ENCODE measurements at regions not wholly inside any gene's neighbourhood (a gene's known extent, or its start where the extent isn't known, plus 50 kb on each side); places are given as distances from the start of the nearest gene placed in this dataset.

GRCh38 chr6:100126790-100127484, 132.9 kb upstream of the MCHR2 start:
- no peak overlapping the region for H3K9ac ChIP-seq (ENCODE audit: low read depth, low read length)
- H3K4me1 ChIP-seq (ENCODE audit: control insufficient read depth, insufficient read depth, low read length), result no peaks in the 10 kb centered on the region
- no peaks in the 10 kb centered on the region for H3K9me3 ChIP-seq (replicated peaks; ENCODE audit: low read length)
- H3K36me3 ChIP-seq (ENCODE audit: insufficient read depth, low read length), result no peaks in the 10 kb centered on the region
- no peak overlapping the region for H3K4me3 ChIP-seq (ENCODE audit: low read length)
- H3K27me3 ChIP-seq (ENCODE audit: control insufficient read depth, insufficient read depth, low read length), result no peaks in the 10 kb centered on the region
- H3K4me2 ChIP-seq (ENCODE audit: low read length), result no peak overlapping the region

DNA sequence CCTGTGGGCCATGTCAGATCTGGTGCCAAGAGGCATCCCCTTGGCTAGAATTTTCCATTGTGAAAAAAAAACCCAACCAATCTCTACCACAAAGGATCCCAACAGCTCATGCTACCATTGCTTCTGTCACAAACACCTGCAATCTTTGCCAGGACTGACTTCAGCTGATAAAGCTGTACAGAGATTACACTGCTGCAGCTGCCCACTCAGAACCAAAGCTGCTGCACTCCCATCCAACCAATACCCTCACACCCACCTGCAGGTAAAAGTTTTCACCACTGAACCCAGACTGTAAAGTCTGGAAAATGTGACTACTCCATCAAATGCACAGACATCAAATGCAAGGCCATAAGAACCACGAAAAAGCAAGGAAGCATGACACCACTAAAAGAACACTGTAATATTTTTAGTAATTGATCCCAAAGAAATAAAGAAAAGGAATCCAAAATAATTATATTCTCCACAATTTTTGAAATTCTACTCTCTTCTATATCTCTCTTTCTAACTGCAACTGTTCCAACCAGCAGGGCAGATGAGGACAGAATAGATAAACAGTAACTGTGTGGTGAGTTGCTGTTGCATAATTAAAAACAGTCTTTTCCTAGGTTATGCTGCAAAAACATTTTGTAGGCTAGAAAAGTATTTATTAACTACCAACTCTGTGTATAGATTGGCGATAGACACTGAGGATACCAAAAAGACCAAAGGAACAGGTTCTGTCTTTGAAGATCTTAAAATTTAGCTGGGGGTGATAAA, 128.0 kb upstream of the MCHR2 start:
- no peak overlapping the region for H3K4me3 ChIP-seq (ENCODE audit: low read length)
- H3K27me3 ChIP-seq (ENCODE audit: control insufficient read depth, insufficient read depth, low read length), result no peaks in the 10 kb centered on the region
- no peaks in the 10 kb centered on the region for H3K9me3 ChIP-seq (replicated peaks; ENCODE audit: low read length)

DNA sequence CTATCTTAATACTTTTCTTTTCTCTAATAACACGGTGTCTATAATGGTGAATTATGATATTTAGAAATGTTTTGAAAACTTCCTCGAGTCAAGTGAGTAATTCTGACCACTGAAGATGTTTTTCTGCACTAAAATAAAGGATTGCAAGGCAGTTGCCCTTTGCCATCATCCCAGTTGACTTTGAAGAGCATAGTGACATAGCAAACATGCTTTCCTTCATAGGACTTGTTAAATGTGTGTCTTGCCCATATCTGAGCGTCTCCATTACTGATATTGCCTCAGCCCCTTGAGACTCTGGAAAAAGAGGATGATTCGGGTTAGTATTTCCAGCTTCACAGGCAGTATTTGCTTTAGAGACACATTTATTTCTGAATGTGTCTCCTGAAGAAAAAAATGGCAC, 125.2 kb upstream of the MCHR2 start:
- Histone ChIP-seq H3K36me3 (ENCODE audit: insufficient read depth, low read length) (no peaks in the 10 kb centered on the region), H3K4me1 (ENCODE audit: control insufficient read depth, insufficient read depth, low read length) (peaks cover 9% of the 10 kb centered on the region), H3K27me3 (ENCODE audit: control insufficient read depth, insufficient read depth, low read length) (no peaks in the 10 kb centered on the region), H3K4me2 (ENCODE audit: low read length) (no peak overlapping the region), H3K9ac (ENCODE audit: low read depth, low read length) (no peak overlapping the region), H3K9me3 (replicated peaks; ENCODE audit: low read length) (no peaks in the 10 kb centered on the region), H3K4me3 (ENCODE audit: low read length) (no peak overlapping the region)

More for the DNA sequence above, 128.0 kb upstream of the MCHR2 start:
- Histone ChIP-seq H3K9ac (ENCODE audit: low read depth, low read length) (no peak overlapping the region), H3K4me2 (ENCODE audit: low read length) (no peak overlapping the region), H3K4me1 (ENCODE audit: control insufficient read depth, insufficient read depth, low read length) (peaks cover 6% of the 10 kb centered on the region), H3K36me3 (ENCODE audit: insufficient read depth, low read length) (no peaks in the 10 kb centered on the region)

GRCh38 chr6:100118301-100118700, 124.3 kb upstream of the MCHR2 start:
- H3K36me3 ChIP-seq (ENCODE audit: insufficient read depth, low read length), result no peaks in the 10 kb centered on the region
- H3K4me2 ChIP-seq (ENCODE audit: low read length), result no peak overlapping the region
- H3K27me3 ChIP-seq (ENCODE audit: control insufficient read depth, insufficient read depth, low read length), result no peaks in the 10 kb centered on the region
- H3K9me3 ChIP-seq (replicated peaks; ENCODE audit: low read length), result no peaks in the 10 kb centered on the region
- H3K4me1 ChIP-seq (ENCODE audit: control insufficient read depth, insufficient read depth, low read length), result peaks cover 9% of the 10 kb centered on the region
- no peak overlapping the region for H3K4me3 ChIP-seq (ENCODE audit: low read length)
- no peak overlapping the region for H3K9ac ChIP-seq (ENCODE audit: low read depth, low read length)

GRCh38 chr6:100117680-100118079, 123.7 kb upstream of the MCHR2 start:
- Histone ChIP-seq H3K4me2 (ENCODE audit: low read length) (no peak overlapping the region), H3K9me3 (replicated peaks; ENCODE audit: low read length) (no peaks in the 10 kb centered on the region), H3K4me3 (ENCODE audit: low read length) (no peak overlapping the region), H3K36me3 (ENCODE audit: insufficient read depth, low read length) (no peaks in the 10 kb centered on the region), H3K9ac (ENCODE audit: low read depth, low read length) (no peak overlapping the region), H3K4me1 (ENCODE audit: control insufficient read depth, insufficient read depth, low read length) (peaks cover 13% of the 10 kb centered on the region), H3K27me3 (ENCODE audit: control insufficient read depth, insufficient read depth, low read length) (no peaks in the 10 kb centered on the region)

- peak overlapping the region; percentile 62 for H3K4me2 ChIP-seq (ENCODE audit: low read length)
- no peaks in the 10 kb centered on the region for H3K27me3 ChIP-seq (ENCODE audit: control insufficient read depth, insufficient read depth, low read length)
- no peak overlapping the region for H3K9ac ChIP-seq (ENCODE audit: low read depth, low read length)
Measured at GRCh38 chr6:100116411-100117194, 122.6 kb upstream of the MCHR2 start.

GRCh38 chr6:100115407-100116101, 121.5 kb upstream of the MCHR2 start:
- H3K9me3 ChIP-seq (replicated peaks; ENCODE audit: low read length), result no peaks in the 10 kb centered on the region
- no peak overlapping the region for H3K9ac ChIP-seq (ENCODE audit: low read depth, low read length)
- H3K27me3 ChIP-seq (ENCODE audit: control insufficient read depth, insufficient read depth, low read length), result no peaks in the 10 kb centered on the region
- H3K4me1 ChIP-seq (ENCODE audit: control insufficient read depth, insufficient read depth, low read length), result peaks cover 13% of the 10 kb centered on the region
- H3K4me2 ChIP-seq (ENCODE audit: low read length), result no peak overlapping the region
- H3K36me3 ChIP-seq (ENCODE audit: insufficient read depth, low read length), result no peaks in the 10 kb centered on the region
- H3K4me3 ChIP-seq (ENCODE audit: low read length), result no peak overlapping the region

More at GRCh38 chr6:100116411-100117194, 122.6 kb upstream of the MCHR2 start:
- no peak overlapping the region for H3K4me3 ChIP-seq (ENCODE audit: low read length)
- no peaks in the 10 kb centered on the region for H3K9me3 ChIP-seq (replicated peaks; ENCODE audit: low read length)
- H3K36me3 ChIP-seq (ENCODE audit: insufficient read depth, low read length), result no peaks in the 10 kb centered on the region
- H3K4me1 ChIP-seq (ENCODE audit: control insufficient read depth, insufficient read depth, low read length), result peaks cover 13% of the 10 kb centered on the region

DNA sequence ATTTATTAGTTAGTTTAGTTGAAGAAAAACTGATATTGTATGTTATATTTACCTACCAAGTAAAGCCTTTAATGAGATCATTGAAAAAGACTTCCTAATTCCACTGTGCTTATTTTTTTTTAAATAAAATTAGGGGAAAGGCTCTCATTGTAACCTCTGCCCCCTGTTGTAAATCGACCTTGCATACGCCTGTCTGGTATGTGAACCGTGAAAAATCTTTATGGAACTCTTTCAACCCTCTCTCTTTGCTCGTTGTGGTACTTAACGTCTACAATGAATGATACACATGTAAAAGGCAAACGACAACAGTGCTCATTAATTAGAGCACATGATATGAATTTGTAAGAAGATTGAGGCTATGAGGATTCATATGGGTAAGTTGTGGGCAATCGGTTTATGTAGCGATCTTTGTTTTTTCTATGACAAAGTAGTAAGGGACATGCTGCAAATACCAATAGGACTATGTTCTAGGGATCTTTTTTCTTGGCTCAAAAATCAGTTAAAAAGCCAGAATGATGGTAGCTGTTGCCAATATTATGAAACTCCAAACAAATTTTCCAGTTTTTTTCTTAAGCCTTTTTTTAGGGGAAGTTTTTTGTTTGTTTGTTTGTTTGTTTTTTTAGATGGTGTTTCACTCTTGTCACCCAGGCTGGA, 119.0 kb upstream of the MCHR2 start:
- H3K4me3 ChIP-seq (ENCODE audit: low read length), result no peak overlapping the region
- H3K9ac ChIP-seq (ENCODE audit: low read depth, low read length), result no peak overlapping the region
- H3K4me2 ChIP-seq (ENCODE audit: low read length), result peak overlapping the region; percentile 10
- H3K9me3 ChIP-seq (replicated peaks; ENCODE audit: low read length), result no peaks in the 10 kb centered on the region
- H3K4me1 ChIP-seq (ENCODE audit: control insufficient read depth, insufficient read depth, low read length), result peaks cover 8% of the 10 kb centered on the region
- no peaks in the 10 kb centered on the region for H3K36me3 ChIP-seq (ENCODE audit: insufficient read depth, low read length)
- no peaks in the 10 kb centered on the region for H3K27me3 ChIP-seq (ENCODE audit: control insufficient read depth, insufficient read depth, low read length)

DNA sequence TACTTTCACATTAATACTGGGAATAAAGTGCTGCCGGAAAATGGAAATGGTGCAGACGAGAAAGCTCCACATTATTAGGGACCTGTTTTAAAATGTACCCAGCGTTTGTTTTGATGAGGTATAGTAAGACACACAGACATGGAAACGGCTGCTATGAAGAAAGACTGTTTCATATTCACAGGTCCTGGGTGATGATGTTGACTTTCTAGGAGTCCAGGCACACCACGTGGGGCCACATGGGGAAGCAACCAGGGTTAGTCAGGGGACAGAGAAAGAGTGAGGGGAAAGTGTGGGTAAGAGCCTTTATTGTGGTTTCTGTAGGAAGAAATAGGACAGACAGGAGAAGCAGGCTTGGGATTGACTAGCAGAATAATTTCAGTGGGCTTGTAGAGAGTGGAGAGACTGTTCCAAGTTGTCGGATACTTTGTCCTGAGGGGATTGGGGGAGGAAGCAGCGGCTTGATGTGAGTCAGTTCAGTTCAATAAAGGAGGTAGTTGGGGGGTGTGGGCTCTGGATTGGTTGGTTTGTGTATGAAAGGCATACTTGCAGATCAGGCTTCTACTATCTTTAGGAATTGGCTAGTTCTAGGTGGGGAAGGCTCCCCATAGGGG, 112.0 kb upstream of the MCHR2 start:
- H3K4me3 ChIP-seq (ENCODE audit: low read length), result no peak overlapping the region
- no peaks in the 10 kb centered on the region for H3K36me3 ChIP-seq (ENCODE audit: insufficient read depth, low read length)
- H3K4me1 ChIP-seq (ENCODE audit: control insufficient read depth, insufficient read depth, low read length), result peaks cover 24% of the 10 kb centered on the region
- H3K9ac ChIP-seq (ENCODE audit: low read depth, low read length), result no peak overlapping the region
- no peaks in the 10 kb centered on the region for H3K27me3 ChIP-seq (ENCODE audit: control insufficient read depth, insufficient read depth, low read length)
- no peak overlapping the region for H3K4me2 ChIP-seq (ENCODE audit: low read length)
- H3K9me3 ChIP-seq (replicated peaks; ENCODE audit: low read length), result no peaks in the 10 kb centered on the region

DNA sequence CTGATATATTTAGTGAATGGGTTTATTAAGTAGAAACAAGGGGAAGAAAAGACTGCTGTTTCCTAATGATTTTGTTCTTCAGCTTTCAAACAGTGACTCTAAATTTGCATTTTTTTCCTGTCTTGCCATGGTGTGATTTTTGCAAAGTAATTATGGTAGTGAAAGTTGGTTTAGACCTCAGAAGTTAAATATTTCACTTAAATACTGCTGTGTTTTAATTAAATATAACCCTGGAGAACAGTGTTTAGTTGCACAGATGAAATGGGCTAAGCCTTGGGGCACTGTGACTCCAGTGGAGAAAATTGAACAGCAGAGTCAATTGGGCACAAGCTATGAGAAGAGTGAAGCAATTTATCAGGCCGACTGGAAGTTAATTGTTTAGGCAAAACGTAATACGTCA, 111.1 kb upstream of the MCHR2 start:
- no peaks in the 10 kb centered on the region for H3K9me3 ChIP-seq (replicated peaks; ENCODE audit: low read length)
- H3K9ac ChIP-seq (ENCODE audit: low read depth, low read length), result no peak overlapping the region
- H3K27me3 ChIP-seq (ENCODE audit: control insufficient read depth, insufficient read depth, low read length), result no peaks in the 10 kb centered on the region
- H3K4me3 ChIP-seq (ENCODE audit: low read length), result no peak overlapping the region
- no peak overlapping the region for H3K4me2 ChIP-seq (ENCODE audit: low read length)
- no peaks in the 10 kb centered on the region for H3K36me3 ChIP-seq (ENCODE audit: insufficient read depth, low read length)
- peaks cover 28% of the 10 kb centered on the region for H3K4me1 ChIP-seq (ENCODE audit: control insufficient read depth, insufficient read depth, low read length)

Measured in skeletal muscle satellite cell (primary cell).